ENCODE measurements at regions not wholly inside any gene's neighbourhood (a gene's known extent, or its start where the extent isn't known, plus 50 kb on each side); places are given as distances from the start of the nearest gene placed in this dataset.
"Not testable (repeated sequence)": the region's sequence is repeated elsewhere in the genome, so short reads cannot be mapped to it uniquely, and the experiment has no call there.

DNA sequence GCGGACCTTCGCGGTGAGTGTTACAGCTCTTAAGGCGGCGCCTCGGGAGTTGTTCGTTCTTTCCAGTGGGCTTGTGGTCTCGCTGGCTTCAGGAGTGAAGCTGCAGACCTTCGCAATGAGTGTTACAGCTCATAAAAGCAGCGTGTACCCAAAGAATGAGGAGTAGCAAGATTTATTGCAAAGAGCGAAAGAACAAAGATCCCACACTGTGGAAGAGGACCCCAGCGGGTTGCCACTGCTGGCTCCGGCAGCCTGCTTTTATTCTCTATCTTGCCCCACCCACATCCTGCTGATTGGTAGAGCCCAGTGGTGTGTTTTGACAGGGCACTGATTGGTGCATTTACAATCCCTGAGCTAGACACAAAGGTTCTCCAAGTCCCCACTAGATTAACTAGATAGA, 941.9 kb downstream of the C4orf33 start:
- TF ChIP-seq, protein P1, sequence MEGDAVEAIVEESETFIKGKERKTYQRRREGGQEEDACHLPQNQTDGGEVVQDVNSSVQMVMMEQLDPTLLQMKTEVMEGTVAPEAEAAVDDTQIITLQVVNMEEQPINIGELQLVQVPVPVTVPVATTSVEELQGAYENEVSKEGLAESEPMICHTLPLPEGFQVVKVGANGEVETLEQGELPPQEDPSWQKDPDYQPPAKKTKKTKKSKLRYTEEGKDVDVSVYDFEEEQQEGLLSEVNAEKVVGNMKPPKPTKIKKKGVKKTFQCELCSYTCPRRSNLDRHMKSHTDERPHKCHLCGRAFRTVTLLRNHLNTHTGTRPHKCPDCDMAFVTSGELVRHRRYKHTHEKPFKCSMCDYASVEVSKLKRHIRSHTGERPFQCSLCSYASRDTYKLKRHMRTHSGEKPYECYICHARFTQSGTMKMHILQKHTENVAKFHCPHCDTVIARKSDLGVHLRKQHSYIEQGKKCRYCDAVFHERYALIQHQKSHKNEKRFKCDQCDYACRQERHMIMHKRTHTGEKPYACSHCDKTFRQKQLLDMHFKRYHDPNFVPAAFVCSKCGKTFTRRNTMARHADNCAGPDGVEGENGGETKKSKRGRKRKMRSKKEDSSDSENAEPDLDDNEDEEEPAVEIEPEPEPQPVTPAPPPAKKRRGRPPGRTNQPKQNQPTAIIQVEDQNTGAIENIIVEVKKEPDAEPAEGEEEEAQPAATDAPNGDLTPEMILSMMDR (conservative IDR thresholded peaks at IDR 0.05 in 1 of 2, IDR thresholded peaks at IDR 0.05 in 1 of 2; ENCODE audit: low read depth in 1 of 2, low read length in 2 of 2): not testable (repeated sequence)
- TF ChIP-seq EZH2 (IDR thresholded peaks at IDR 0.05; ENCODE audit: low read length, missing control alignments): not testable (repeated sequence)

Measured in fibroblast of lung (primary cell).